Esophagus muscularis mucosa (tissue), 4 donors: ENCODE measurements at regions not wholly inside any gene's neighbourhood (a gene's known extent, or its start where the extent isn't known, plus 50 kb on each side); places are given as distances from the start of the nearest gene placed in this dataset.

Experiments
- DNase-seq: peaks from one replicate; pipeline ENCODE4 v3.0.0-alpha.2; 2017; ENCODE audit errors: extremely low spot score
- H3K27ac ChIP-seq, 4 donors: fragments of 200-600 bp; sonication (generic); replicated peaks in 1 of 4; 1 replicate in 3 of 4; 2 replicates in 1 of 4; pipeline ENCODE4 v1.5.1; 2016 to 2019; ENCODE audit warnings: mild to moderate bottlenecking in 1 of 4
- H3K27me3 ChIP-seq, 4 donors: fragments of 200-600 bp; sonication (generic); one replicate each; pipeline versions ENCODE4 v1.5.1 to v1.6.0; 2016 to 2019
- H3K36me3 ChIP-seq, 4 donors: fragments of 200-600 bp; sonication (generic); one replicate each; pipeline ENCODE4 v1.5.1; 2016 to 2019
- H3K4me1 ChIP-seq, 4 donors: fragments of 200-600 bp; sonication (generic); one replicate each; pipeline ENCODE4 v1.5.1; 2016 to 2019
- H3K4me3 ChIP-seq, 4 donors: fragments of 200-600 bp; sonication (generic); 1 replicate in 2 of 4; 2 replicates in 2 of 4; pipeline ENCODE4 v1.5.1; 2016 to 2019; ENCODE audit warnings: mild to moderate bottlenecking in 4 of 4, moderate library complexity in 1 of 4
- H3K9me3 ChIP-seq, 4 donors: fragments of 200-600 bp; sonication (generic); 1 replicate in 3 of 4; 2 replicates in 1 of 4; pipeline ENCODE4 v1.5.1; 2016 to 2019
- CTCF ChIP-seq, 3 experiments: fragments of 200-600 bp in 2 of 3; fragments of 450-650 bp in 1 of 3; sonication (generic) in 2 of 3; IDR thresholded peaks; one replicate each; pipeline ENCODE4 v1.5.1; 2017 to 2019; ENCODE audit warnings: antibody characterized with exemption in 3 of 3, mild to moderate bottlenecking in 2 of 3, moderate library complexity in 1 of 3
- EP300 ChIP-seq: sonication (generic); formaldehyde crosslinking; IDR thresholded peaks from one replicate; pipeline ENCODE4 v1.6.1; 2017; ENCODE audit warnings: antibody characterized with exemption
- POLR2A ChIP-seq: fragments of 450-650 bp; IDR thresholded peaks from one replicate; pipeline ENCODE4 v1.6.1; 2017; ENCODE audit warnings: antibody characterized with exemption, moderate library complexity, mild to moderate bottlenecking, low read depth
- POLR2AphosphoS5 ChIP-seq, 2 donors: sonication (generic); formaldehyde crosslinking; IDR thresholded peaks; one replicate each; pipeline ENCODE4 v1.6.1; 2017; ENCODE audit warnings: antibody characterized with exemption in 2 of 2
- WGBS: methylation state at CpG from one replicate; pipeline ENCODE4 v1.1.5; 2018; 5-methylcytosine and 5-hydroxymethylcytosine counted together
- intact Hi-C: fragments of 100-400 bp; cut with DNase I; formaldehyde crosslinking; loops from one replicate; pipeline ENCODE4 v1.15.1; 2023

DNA sequence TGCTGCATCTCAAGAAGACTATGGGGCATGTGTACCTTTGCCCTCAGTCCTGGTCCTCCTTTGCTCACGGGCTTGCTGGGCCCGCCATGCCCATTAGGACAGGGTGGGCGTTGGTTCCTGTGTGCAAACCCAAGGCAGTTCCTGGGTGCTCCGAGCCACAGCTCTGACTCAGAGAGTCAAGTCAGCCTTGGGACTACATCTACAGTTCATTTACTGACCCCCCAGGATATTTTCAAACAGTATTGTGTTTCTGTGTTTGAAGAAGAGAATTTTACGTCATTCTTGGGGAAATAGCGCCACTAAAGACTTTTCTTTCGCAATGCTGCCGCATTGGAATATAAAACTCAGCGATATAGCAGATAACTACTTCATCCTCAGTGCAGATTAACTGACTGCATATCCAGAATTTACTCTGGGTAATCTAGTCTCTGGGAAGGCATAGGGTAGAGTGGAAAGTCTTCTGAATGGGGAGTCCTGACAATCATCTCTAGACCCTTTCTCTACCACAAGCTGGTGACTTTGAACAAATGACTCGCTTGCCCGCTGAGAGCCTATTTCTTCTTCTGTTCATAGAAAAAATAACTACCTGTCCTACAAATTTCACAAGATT is 638.9 kb upstream of the FZD8 start:
- WGBS, result 98% methylated on average over 8 of the region's 11 CpGs
- Histone ChIP-seq H3K4me3 (no peak overlapping the region), H3K9me3 (peaks cover 0 to 5% (median 4%) of the 10 kb centered on the region in 4 donors), H3K27ac (no peak overlapping the region), H3K4me1 (peaks cover 0 to 14% (median 0%) of the 10 kb centered on the region in 4 donors), H3K36me3 (no peaks in the 10 kb centered on the region), H3K27me3 (no peaks in the 10 kb centered on the region)
- TF ChIP-seq EP300, result no peak
- no peak for TF ChIP-seq CTCF (IDR thresholded peaks at IDR 0.05)
- TF ChIP-seq POLR2AphosphoS5 (IDR thresholded peaks at IDR 0.05), result no peak
- TF ChIP-seq POLR2A, result no peak
- no peak for DNase-seq
- intact Hi-C loops, result no loop called here

DNA sequence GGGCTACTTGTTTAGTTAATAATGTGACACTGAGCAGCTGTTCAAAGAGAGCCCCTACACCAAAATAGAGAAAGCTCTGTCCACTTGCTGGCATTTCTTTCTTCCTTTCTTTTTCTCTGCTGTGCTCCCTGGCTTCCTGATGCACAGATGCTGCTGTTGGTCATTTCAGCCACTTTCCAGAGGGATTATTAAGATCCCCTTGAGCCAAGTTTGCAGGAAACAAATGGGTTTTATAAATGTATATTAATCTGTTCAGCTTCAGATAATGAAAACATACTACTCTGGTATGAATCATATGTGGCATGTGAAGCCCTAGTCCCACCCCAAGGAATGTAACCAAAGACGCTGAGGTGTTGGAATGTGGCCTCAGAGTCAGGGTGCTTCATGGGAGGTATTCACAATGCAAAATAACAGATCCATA is 638.2 kb upstream of the FZD8 start:
- no peak overlapping the region for H3K27ac ChIP-seq
- 63% methylated on average over 1 of the region's 1 CpG for WGBS
- H3K4me1 ChIP-seq, result peaks cover 0 to 14% (median 0%) of the 10 kb centered on the region in 4 donors
- no peaks in the 10 kb centered on the region for H3K36me3 ChIP-seq
- intact Hi-C loops, result no loop called here
- no peak for DNase-seq
- no peaks in the 10 kb centered on the region for H3K9me3 ChIP-seq
- H3K27me3 ChIP-seq, result no peaks in the 10 kb centered on the region
- TF ChIP-seq CTCF (IDR thresholded peaks at IDR 0.05) (no peak), POLR2AphosphoS5 (IDR thresholded peaks at IDR 0.05) (no peak), EP300 (no peak), POLR2A (no peak)
- no peak overlapping the region for H3K4me3 ChIP-seq

DNA sequence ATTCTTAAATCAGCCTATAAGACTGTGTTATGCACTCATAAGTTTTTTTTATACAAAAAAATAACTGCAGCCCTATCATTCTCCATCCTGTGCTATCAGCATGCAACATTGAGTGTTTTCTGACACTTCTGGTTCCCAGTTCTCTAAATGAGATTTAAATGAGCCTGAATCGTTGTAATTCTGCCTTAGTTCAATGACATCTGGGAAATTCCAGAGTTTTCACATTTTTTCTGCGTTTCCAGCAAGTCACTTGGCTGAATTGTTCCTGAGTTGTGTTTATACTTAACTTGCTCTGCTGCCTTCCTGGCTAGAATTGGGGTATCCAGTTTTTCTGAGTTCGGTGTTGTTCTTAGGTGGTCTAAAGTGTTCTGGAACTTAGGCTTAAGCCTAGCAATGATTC is 636.1 kb upstream of the FZD8 start:
- no peak for DNase-seq
- TF ChIP-seq EP300 (no peak), POLR2A (no peak), POLR2AphosphoS5 (IDR thresholded peaks at IDR 0.05) (no peak), CTCF (IDR thresholded peaks at IDR 0.05) (no peak)
- Histone ChIP-seq H3K27ac (no peak overlapping the region), H3K36me3 (no peaks in the 10 kb centered on the region), H3K4me3 (no peak overlapping the region), H3K27me3 (no peaks in the 10 kb centered on the region), H3K9me3 (no peaks in the 10 kb centered on the region), H3K4me1 (peaks cover 0 to 14% (median 0%) of the 10 kb centered on the region in 4 donors)
- intact Hi-C loops, result no loop called here
- WGBS, result 62% methylated on average over 3 of the region's 3 CpGs

DNA sequence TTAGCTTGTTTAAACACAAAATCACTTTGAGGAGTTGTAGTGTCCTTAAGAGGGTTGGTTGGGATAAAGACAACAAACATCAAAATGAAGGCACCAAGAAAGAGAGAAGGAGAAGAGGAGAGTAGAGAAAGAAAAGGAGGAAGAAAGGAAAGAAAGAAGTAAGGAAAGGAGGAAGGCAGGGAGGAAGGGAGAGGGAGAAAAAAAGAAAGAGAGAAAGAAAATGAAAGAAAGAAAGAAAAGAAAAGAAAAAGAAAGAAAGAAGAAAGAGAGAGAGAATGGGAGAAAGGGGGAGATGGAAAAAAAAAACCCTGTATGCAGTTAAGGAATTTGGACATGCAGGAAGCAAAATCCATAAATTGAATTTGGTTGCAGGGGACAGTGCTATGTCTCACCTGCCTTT is 635.4 kb upstream of the FZD8 start:
- H3K4me3 ChIP-seq, result no peak overlapping the region
- no peak for TF ChIP-seq POLR2A
- TF ChIP-seq EP300, result no peak
- no peak for TF ChIP-seq POLR2AphosphoS5 (IDR thresholded peaks at IDR 0.05)
- no peaks in the 10 kb centered on the region for H3K27me3 ChIP-seq
- intact Hi-C loops, result no loop called here
- no peaks in the 10 kb centered on the region for H3K36me3 ChIP-seq
- peaks cover 0 to 14% (median 0%) of the 10 kb centered on the region in 4 donors for H3K4me1 ChIP-seq
- DNase-seq, result no peak
- no peaks in the 10 kb centered on the region for H3K9me3 ChIP-seq
- no peak overlapping the region for H3K27ac ChIP-seq

DNA sequence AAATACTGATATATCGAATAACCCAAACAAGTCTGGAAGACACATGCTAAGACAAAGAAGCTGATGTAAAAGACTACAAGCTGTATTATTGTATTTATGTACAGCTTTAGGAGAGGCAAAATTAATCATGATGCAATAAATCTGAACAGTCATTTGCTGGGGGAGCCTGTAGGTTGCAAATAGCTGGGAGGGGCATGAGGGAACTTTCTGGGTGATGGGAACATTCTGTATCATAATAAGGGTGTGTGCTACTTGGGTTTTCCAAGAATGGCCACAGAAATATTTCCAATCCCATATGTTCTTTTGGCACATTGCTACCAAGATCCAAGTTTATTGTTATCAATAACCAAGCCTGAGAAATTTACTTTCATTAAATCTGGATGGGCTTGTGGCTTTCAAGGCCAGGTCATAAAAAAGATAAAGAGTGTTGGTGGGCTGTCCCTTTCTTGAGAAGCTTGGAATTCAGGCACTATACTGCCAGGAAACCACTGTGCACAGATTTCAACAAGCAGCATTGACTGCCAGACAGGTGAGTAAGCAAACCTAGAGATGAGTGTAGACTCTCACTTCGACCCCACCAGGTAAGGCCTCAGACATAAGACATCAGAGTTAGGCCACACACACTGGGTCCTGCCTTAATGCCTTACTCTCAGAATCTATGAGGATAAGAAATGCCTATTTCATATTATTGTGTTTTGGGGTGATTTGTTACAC is 629.7 kb upstream of the FZD8 start:
- no peak for DNase-seq
- Histone ChIP-seq H3K27me3 (no peaks in the 10 kb centered on the region), H3K9me3 (no peaks in the 10 kb centered on the region), H3K4me3 (no peak overlapping the region), H3K27ac (no peak overlapping the region), H3K36me3 (no peaks in the 10 kb centered on the region), H3K4me1 (no peaks in the 10 kb centered on the region)
- intact Hi-C loops, result no loop called here
- WGBS, result 91% methylated on average over 2 of the region's 2 CpGs
- TF ChIP-seq CTCF (IDR thresholded peaks at IDR 0.05) (no peak), POLR2AphosphoS5 (IDR thresholded peaks at IDR 0.05) (no peak), EP300 (no peak), POLR2A (no peak)
